Upper lobe of left lung (tissue), 6 donors: ENCODE measurements at regions not wholly inside any gene's neighbourhood (a gene's known extent, or its start where the extent isn't known, plus 50 kb on each side); places are given as distances from the start of the nearest gene placed in this dataset.

ENCODE experiments used
- ATAC-seq, 2 donors: fragments of 200-7000 bp; cut with Tn5 transposase; one replicate each; pipeline ENCODE4 v1.9.1; 2022; ENCODE audit warnings: mild to moderate bottlenecking in 2 of 2, moderate library complexity in 2 of 2; ENCODE audit not compliant: low FRiP score in 2 of 2
- DNase-seq, 2 donors: peaks; one replicate each; pipeline ENCODE4 v3.0.0-alpha.2; 2019 to 2020
- H3K27ac ChIP-seq, 4 donors: fragments of 200-600 bp; sonication (generic); one replicate each; pipeline ENCODE4 v1.5.1; 2016 to 2019
- H3K27me3 ChIP-seq, 4 donors: fragments of 200-600 bp; sonication (generic); one replicate each; pipeline ENCODE4 v1.5.1; 2017 to 2019
- H3K36me3 ChIP-seq, 4 donors: fragments of 200-600 bp; sonication (generic); one replicate each; pipeline ENCODE4 v1.5.1; 2016 to 2019
- H3K4me1 ChIP-seq, 4 donors: fragments of 200-600 bp; sonication (generic); one replicate each; pipeline ENCODE4 v1.5.1; 2018 to 2019
- H3K4me3 ChIP-seq, 4 donors: fragments of 200-600 bp; sonication (generic); one replicate each; pipeline ENCODE4 v1.5.1; 2017 to 2019; ENCODE audit warnings: mild to moderate bottlenecking in 2 of 4, moderate library complexity in 1 of 4
- H3K9me3 ChIP-seq, 4 donors: fragments of 200-600 bp; sonication (generic); one replicate each; pipeline ENCODE4 v1.5.1; 2018 to 2019
- CTCF ChIP-seq, 6 experiments: fragments of 450-650 bp in 4 of 6; fragments of 200-600 bp in 2 of 6; sonication (generic) in 2 of 6; IDR thresholded peaks; one replicate each; pipeline ENCODE4 v1.5.1; 2016 to 2019; ENCODE audit warnings: antibody characterized with exemption in 6 of 6
- EP300 ChIP-seq, 4 donors: sonication (generic); formaldehyde crosslinking; IDR thresholded peaks; one replicate each; pipeline ENCODE4 v1.5.1; 2017; ENCODE audit warnings: antibody characterized with exemption in 4 of 4, control low read depth in 2 of 4
- POLR2A ChIP-seq, 4 donors: fragments of 450-650 bp; IDR thresholded peaks; one replicate each; pipeline ENCODE4 v1.5.1; 2016 to 2017; ENCODE audit warnings: antibody characterized with exemption in 4 of 4, mild to moderate bottlenecking in 2 of 4
- POLR2AphosphoS5 ChIP-seq, 2 donors: sonication (generic); formaldehyde crosslinking; IDR thresholded peaks; one replicate each; pipeline ENCODE4 v1.5.1; 2017; ENCODE audit warnings: antibody characterized with exemption in 2 of 2
- WGBS, 2 donors: methylation state at CpG; one replicate each; pipeline ENCODE4 v1.1.5; 2017 to 2018; 5-methylcytosine and 5-hydroxymethylcytosine counted together
- donor health status: DM: no; HTN: no; CAD: no; lungs with moderate emphysema.
- donor health status: DM: no; HTN: yes; CAD: no; lungs with severe emphysema.

GRCh38 chr5:113864437-113864836 lies 350.9 kb downstream of the YTHDC2 start:
- Histone ChIP-seq H3K4me3 (no peak overlapping the region), H3K36me3 (no peaks in the 10 kb centered on the region), H3K4me1 (no peaks in the 10 kb centered on the region), H3K27me3 (no peaks in the 10 kb centered on the region), H3K9me3 (no peaks in the 10 kb centered on the region), H3K27ac (no peak overlapping the region)
- DNase-seq, result no peak
- ATAC-seq, result no peak
- no peak for TF ChIP-seq POLR2AphosphoS5 (IDR thresholded peaks at IDR 0.05)
- TF ChIP-seq EP300 (IDR thresholded peaks at IDR 0.05), result no peak
- no peak for TF ChIP-seq CTCF (IDR thresholded peaks at IDR 0.05)
- no peak for TF ChIP-seq POLR2A (IDR thresholded peaks at IDR 0.05)

DNA sequence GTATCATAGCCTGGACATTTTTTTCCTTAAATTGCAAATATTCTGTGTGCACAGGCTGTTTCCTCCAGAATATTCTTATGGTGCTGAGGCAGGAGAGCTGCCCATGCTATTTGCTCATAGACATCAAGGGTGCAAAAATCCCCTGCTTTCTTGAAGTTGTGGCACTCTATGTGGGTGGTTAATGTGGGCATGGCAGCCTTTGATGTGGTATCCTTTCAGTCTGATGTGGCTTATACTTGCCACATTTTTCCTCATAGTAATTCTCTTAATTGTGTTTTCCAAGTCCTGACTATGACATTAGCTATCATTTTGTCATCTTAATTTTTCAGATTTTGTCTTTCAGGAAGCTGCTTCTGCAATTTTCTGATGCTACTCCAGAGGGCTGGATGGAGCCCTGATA lies 353.3 kb downstream of the YTHDC2 start:
- no peak for DNase-seq
- H3K36me3 ChIP-seq, result no peaks in the 10 kb centered on the region
- no peak overlapping the region for H3K27ac ChIP-seq
- no peaks in the 10 kb centered on the region for H3K27me3 ChIP-seq
- no peak overlapping the region for H3K4me3 ChIP-seq
- H3K4me1 ChIP-seq, result no peaks in the 10 kb centered on the region
- H3K9me3 ChIP-seq, result no peaks in the 10 kb centered on the region
- TF ChIP-seq POLR2AphosphoS5 (IDR thresholded peaks at IDR 0.05), result no peak
- TF ChIP-seq EP300 (IDR thresholded peaks at IDR 0.05), result no peak
- no peak for TF ChIP-seq POLR2A (IDR thresholded peaks at IDR 0.05)
- no peak for TF ChIP-seq CTCF (IDR thresholded peaks at IDR 0.05)
- no peak for ATAC-seq

GRCh38 chr5:113869611-113870010 lies 356.1 kb downstream of the YTHDC2 start:
- Histone ChIP-seq H3K27me3 (no peaks in the 10 kb centered on the region), H3K36me3 (no peaks in the 10 kb centered on the region), H3K27ac (no peak overlapping the region), H3K4me3 (no peak overlapping the region), H3K4me1 (no peaks in the 10 kb centered on the region), H3K9me3 (no peaks in the 10 kb centered on the region)
- TF ChIP-seq CTCF (IDR thresholded peaks at IDR 0.05) (no peak), POLR2AphosphoS5 (IDR thresholded peaks at IDR 0.05) (no peak), EP300 (IDR thresholded peaks at IDR 0.05) (no peak), POLR2A (IDR thresholded peaks at IDR 0.05) (no peak)
- ATAC-seq (no peak), DNase-seq (no peak)
- 93 to 97% methylated on average over 3 of the region's 3 CpGs for WGBS, 2 donors

GRCh38 chr5:113871972-113872371 lies 358.5 kb downstream of the YTHDC2 start:
- H3K27ac ChIP-seq, result no peak overlapping the region
- H3K4me1 ChIP-seq, result no peaks in the 10 kb centered on the region
- 39 to 83% methylated on average over 3 to 4 of the region's 4 CpGs for WGBS, 2 donors
- H3K9me3 ChIP-seq, result no peaks in the 10 kb centered on the region
- TF ChIP-seq EP300 (IDR thresholded peaks at IDR 0.05) (no peak), POLR2A (IDR thresholded peaks at IDR 0.05) (no peak), CTCF (IDR thresholded peaks at IDR 0.05) (no peak), POLR2AphosphoS5 (IDR thresholded peaks at IDR 0.05) (no peak)
- no peak overlapping the region for H3K4me3 ChIP-seq
- DNase-seq (no peak), ATAC-seq (peak; percentile 27 to 77)
- H3K36me3 ChIP-seq, result no peaks in the 10 kb centered on the region
- no peaks in the 10 kb centered on the region for H3K27me3 ChIP-seq

- 45 to 74% methylated on average over 2 of the region's 2 CpGs for WGBS, 2 donors
- no peak for TF ChIP-seq POLR2AphosphoS5 (IDR thresholded peaks at IDR 0.05)
- no peak for TF ChIP-seq EP300 (IDR thresholded peaks at IDR 0.05)
- TF ChIP-seq POLR2A (IDR thresholded peaks at IDR 0.05), result no peak
- no peak for TF ChIP-seq CTCF (IDR thresholded peaks at IDR 0.05)
- no peaks in the 10 kb centered on the region for H3K27me3 ChIP-seq
- no peaks in the 10 kb centered on the region for H3K4me1 ChIP-seq
- H3K9me3 ChIP-seq, result no peaks in the 10 kb centered on the region
- no peak for ATAC-seq
- no peaks in the 10 kb centered on the region for H3K36me3 ChIP-seq
- DNase-seq, result no peak
- no peak overlapping the region for H3K27ac ChIP-seq
- H3K4me3 ChIP-seq, result no peak overlapping the region
Observed at GRCh38 chr5:113875096-113875495, 361.6 kb downstream of the YTHDC2 start.
